Ishikawa (cell line): ENCODE measurements at regions not wholly inside any gene's neighbourhood (a gene's known extent, or its start where the extent isn't known, plus 50 kb on each side); places are given as distances from the start of the nearest gene placed in this dataset.

Source experiments
- CEBPB ChIP-seq: IDR thresholded peaks from 2 replicates; pipeline ENCODE4 v1.6.1; 2012
- CREB1 ChIP-seq: IDR thresholded peaks from 2 replicates; pipeline ENCODE4 v1.6.1; 2012; ENCODE audit warnings: low read depth
- EGR1 ChIP-seq: IDR thresholded peaks from 2 replicates; pipeline ENCODE4 v1.6.1; 2012
- EP300 ChIP-seq: IDR thresholded peaks from 2 replicates; pipeline ENCODE4 v1.6.1; 2012; ENCODE audit warnings: borderline replicate concordance
- FOXM1 ChIP-seq: IDR thresholded peaks from 2 replicates; pipeline ENCODE4 v1.6.1; 2012; ENCODE audit warnings: low read depth, borderline replicate concordance
- NFIC ChIP-seq: IDR thresholded peaks from 2 replicates; pipeline ENCODE4 v1.6.1; 2012
- RAD21 ChIP-seq: IDR thresholded peaks from 2 replicates; pipeline ENCODE4 v1.6.1; 2012; ENCODE audit warnings: low read depth
- TAF1 ChIP-seq: IDR thresholded peaks from 2 replicates; pipeline ENCODE4 v1.6.1; 2012; ENCODE audit warnings: low read depth, mild to moderate bottlenecking
- TCF12 ChIP-seq: IDR thresholded peaks from 2 replicates; pipeline ENCODE4 v1.6.1; 2012; ENCODE audit warnings: low read depth
- TEAD4 ChIP-seq: IDR thresholded peaks from 2 replicates; pipeline ENCODE4 v1.6.1; 2012
- YY1 ChIP-seq: IDR thresholded peaks from 2 replicates; pipeline ENCODE4 v1.6.1; 2012; ENCODE audit warnings: low read depth
- ZBTB7A ChIP-seq: IDR thresholded peaks from 2 replicates; pipeline ENCODE4 v1.6.1; 2012; ENCODE audit warnings: low read depth
- TF ChIP-seq, protein P1 (sequence below): IDR thresholded peaks from 2 replicates; pipeline ENCODE4 v1.6.1; 2012
- TF ChIP-seq, protein P2 (sequence below): IDR thresholded peaks from 2 replicates; pipeline ENCODE4 v1.6.1; 2012
- TF ChIP-seq, protein P3 (sequence below): IDR thresholded peaks from 2 replicates; pipeline ENCODE4 v1.6.1; 2012; ENCODE audit warnings: low read depth, mild to moderate bottlenecking

DNA sequence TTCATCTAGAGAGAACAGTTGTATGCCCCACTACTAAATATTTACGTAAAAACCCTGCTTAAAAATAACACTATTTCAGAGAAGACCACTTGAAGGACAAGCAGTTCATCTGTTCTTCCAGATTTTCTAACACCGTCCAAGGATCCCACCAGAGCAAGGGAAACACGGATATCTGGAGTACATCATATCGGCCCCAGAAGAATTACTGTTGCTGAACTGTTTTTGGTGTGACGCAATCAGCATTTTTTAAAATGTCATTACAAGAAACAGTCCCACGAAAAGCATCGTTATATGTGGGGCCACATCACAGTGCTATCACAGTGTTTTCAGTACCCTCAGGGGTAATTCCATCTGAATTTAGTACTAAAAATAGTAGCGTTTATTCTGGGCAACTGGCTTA, 134.5 kb upstream of the PKDCC start:
- TF ChIP-seq RAD21: no peak

DNA sequence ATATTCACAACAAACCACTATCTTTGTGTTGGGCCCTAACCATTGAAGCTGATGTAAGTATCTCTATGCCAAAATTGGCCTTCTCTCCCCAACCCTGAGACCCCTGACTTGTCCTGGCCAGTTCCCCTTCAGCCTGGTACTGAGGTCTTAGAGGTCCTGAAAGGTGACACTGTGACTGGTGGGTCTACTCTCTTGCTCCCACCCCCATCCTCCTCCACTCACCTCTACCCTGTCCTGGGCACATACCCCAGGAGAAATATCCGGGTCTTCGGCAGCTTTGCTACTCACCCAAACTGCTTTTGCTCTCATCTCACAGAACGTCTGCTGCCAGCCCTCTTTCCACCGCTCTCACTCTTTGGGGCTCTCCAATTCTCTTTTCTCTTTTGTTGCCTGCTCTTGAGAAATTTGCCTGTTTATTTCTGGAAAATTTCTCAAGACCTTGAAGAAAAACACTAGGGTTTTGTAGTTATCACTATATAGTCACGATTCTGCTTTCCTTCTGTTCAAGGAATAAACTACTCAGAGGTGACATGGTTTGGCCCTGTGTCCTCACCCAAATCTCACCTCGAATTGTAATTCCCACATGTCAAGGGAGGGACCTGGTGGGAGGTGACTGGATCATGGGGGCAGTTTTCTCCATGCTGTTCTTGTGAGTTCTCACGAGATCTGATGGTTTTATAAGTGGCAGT, 133.8 kb upstream of the PKDCC start:
- TF ChIP-seq TCF12: no peak
- TF ChIP-seq FOXM1: no peak
- no peak for TF ChIP-seq NFIC
- no peak for TF ChIP-seq EP300
- TF ChIP-seq, protein P1, sequence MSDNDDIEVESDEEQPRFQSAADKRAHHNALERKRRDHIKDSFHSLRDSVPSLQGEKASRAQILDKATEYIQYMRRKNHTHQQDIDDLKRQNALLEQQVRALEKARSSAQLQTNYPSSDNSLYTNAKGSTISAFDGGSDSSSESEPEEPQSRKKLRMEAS: no peak
- TF ChIP-seq CREB1: no peak
- no peak for TF ChIP-seq ZBTB7A
- TF ChIP-seq YY1: no peak

DNA sequence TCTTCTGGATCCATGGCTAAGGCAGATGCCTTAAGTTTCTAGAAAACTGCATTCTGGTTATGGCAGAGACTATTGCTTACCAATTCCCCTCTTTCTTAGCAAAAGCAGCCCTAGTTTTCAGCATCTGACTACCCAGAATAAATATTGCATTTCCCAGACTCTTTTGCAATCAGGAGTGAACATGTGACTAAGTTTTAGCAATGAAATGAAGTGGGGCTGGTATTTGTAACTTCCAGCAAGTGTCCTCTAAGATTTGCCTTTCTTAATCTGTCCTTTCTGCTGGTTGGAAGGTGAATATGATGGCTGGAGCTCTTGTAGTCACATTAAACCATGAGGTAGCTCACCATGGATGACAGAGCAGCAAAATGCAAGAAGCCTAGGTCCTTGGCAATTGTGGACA, 132.9 kb upstream of the PKDCC start:
- TF ChIP-seq YY1 (no peak), FOXM1 (no peak), CEBPB (no peak), NFIC (no peak), EP300 (no peak), TCF12 (no peak)
- TF ChIP-seq, protein P2, sequence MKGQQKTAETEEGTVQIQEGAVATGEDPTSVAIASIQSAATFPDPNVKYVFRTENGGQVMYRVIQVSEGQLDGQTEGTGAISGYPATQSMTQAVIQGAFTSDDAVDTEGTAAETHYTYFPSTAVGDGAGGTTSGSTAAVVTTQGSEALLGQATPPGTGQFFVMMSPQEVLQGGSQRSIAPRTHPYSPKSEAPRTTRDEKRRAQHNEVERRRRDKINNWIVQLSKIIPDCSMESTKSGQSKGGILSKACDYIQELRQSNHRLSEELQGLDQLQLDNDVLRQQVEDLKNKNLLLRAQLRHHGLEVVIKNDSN: no peak
- TF ChIP-seq, protein P3, sequence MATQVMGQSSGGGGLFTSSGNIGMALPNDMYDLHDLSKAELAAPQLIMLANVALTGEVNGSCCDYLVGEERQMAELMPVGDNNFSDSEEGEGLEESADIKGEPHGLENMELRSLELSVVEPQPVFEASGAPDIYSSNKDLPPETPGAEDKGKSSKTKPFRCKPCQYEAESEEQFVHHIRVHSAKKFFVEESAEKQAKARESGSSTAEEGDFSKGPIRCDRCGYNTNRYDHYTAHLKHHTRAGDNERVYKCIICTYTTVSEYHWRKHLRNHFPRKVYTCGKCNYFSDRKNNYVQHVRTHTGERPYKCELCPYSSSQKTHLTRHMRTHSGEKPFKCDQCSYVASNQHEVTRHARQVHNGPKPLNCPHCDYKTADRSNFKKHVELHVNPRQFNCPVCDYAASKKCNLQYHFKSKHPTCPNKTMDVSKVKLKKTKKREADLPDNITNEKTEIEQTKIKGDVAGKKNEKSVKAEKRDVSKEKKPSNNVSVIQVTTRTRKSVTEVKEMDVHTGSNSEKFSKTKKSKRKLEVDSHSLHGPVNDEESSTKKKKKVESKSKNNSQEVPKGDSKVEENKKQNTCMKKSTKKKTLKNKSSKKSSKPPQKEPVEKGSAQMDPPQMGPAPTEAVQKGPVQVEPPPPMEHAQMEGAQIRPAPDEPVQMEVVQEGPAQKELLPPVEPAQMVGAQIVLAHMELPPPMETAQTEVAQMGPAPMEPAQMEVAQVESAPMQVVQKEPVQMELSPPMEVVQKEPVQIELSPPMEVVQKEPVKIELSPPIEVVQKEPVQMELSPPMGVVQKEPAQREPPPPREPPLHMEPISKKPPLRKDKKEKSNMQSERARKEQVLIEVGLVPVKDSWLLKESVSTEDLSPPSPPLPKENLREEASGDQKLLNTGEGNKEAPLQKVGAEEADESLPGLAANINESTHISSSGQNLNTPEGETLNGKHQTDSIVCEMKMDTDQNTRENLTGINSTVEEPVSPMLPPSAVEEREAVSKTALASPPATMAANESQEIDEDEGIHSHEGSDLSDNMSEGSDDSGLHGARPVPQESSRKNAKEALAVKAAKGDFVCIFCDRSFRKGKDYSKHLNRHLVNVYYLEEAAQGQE: no peak
- TF ChIP-seq, protein P1: no peak

DNA sequence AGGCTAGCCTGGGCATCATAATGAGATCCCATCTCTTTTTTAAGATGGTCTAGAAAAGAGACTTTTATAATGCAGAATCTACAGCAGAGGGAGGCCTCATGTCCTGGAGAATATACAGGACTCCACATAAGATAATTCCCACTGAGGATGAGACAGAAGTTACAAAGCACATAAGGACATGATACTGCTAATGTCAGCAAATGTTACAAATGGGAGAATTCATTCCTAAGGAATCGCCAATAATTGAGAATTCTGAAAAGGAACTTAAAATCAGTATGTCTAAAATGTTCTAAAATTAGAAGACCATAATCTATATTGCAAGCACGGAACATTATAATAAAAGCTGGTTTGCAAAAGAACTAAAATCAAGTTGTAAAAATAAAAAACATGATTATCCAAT, 131.6 kb upstream of the PKDCC start:
- TF ChIP-seq TAF1 (no peak), ZBTB7A (no peak), YY1 (no peak), CEBPB (no peak)
- TF ChIP-seq, protein P2: no peak

DNA sequence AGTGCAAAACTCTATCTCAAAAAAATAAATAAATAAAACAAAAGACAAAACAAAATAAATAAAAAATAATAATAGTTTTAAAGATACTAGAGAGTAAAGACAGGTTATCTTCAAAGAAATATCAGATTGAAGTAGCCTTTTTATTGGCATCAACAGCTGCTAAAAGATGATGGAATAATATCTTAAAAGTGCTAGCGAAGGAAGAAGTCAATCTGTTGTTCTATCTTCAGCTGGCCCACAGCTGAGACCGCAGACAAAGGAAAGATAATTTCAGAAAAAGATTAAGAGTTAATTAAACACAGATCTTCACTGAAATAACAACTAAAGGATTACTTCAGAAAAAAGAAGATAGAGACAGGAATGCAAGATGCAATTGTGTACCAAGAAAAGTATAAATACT, 130.2 kb upstream of the PKDCC start:
- TF ChIP-seq YY1 (no peak), CEBPB (no peak), CREB1 (no peak), EP300 (no peak), FOXM1 (no peak), TCF12 (no peak), TAF1 (no peak), TEAD4 (no peak), ZBTB7A (no peak), RAD21 (no peak), NFIC (no peak), EGR1 (no peak)
- TF ChIP-seq, protein P1: no peak
- TF ChIP-seq, protein P3: no peak
- TF ChIP-seq, protein P2: no peak

DNA sequence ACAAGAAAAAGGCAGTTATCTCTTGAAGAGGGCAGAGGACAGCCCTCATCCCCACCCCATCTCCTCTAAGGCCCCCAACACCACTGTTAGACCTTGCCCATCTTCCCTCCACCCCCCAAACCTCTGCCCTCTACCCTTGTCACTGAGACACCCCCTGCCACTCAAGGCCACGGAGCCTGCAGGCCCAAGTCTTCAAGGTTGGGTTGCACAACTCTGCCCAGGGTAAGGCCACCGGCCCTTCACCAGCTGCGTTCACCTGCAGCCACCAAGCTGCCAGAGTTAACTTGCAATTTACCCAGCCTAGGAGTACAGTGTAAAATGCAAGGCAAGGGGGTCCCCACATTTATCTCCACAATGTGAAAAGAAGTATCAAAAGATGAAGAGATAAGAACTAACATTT, 128.7 kb upstream of the PKDCC start:
- TF ChIP-seq TCF12 (no peak), YY1 (no peak), EGR1 (no peak), CREB1 (no peak), ZBTB7A (no peak), FOXM1 (no peak), CEBPB (no peak), RAD21 (no peak), TEAD4 (no peak), EP300 (no peak), NFIC (no peak)
- TF ChIP-seq, protein P1: no peak
- TF ChIP-seq, protein P2: no peak
